GM06990 (cell line): ENCODE measurements at regions not wholly inside any gene's neighbourhood (a gene's known extent, or its start where the extent isn't known, plus 50 kb on each side); places are given as distances from the start of the nearest gene placed in this dataset.

ENCODE experiments used
- DNase-seq: peaks from one replicate; pipeline ENCODE4 v3.0.0-alpha.2; 2011; ENCODE audit not compliant: insufficient read length; ENCODE audit errors: extremely low read depth
- H3K27me3 ChIP-seq: replicated peaks from 2 replicates; pipeline ENCODE4 v1.6.0; 2011; ENCODE audit warnings: low read length; ENCODE audit not compliant: control insufficient read depth, insufficient read depth
- H3K36me3 ChIP-seq: 2 replicates; pipeline ENCODE4 v1.5.1; 2011; ENCODE audit warnings: low read length; ENCODE audit not compliant: control insufficient read depth, insufficient read depth
- H3K4me3 ChIP-seq: replicated peaks from 2 replicates; pipeline ENCODE4 v1.5.1; 2011; ENCODE audit warnings: low read depth, mild to moderate bottlenecking, control low read depth, low read length
- CTCF ChIP-seq: IDR thresholded peaks from 2 replicates; pipeline ENCODE4 v1.5.1; 2011; ENCODE audit warnings: low read length, control low read depth, mild to moderate bottlenecking, inconsistent platforms; ENCODE audit not compliant: insufficient read depth, poor library complexity, severe bottlenecking

GRCh38 chr9:26260238-26260637 lies 582.0 kb upstream of the TUSC1 start:
- H3K4me3 ChIP-seq, result no peak overlapping the region
- no peaks in the 10 kb centered on the region for H3K27me3 ChIP-seq
- TF ChIP-seq CTCF, result no peak
- no peaks in the 10 kb centered on the region for H3K36me3 ChIP-seq
- no peak for DNase-seq

- Histone ChIP-seq H3K4me3 (no peak overlapping the region), H3K36me3 (no peaks in the 10 kb centered on the region), H3K27me3 (no peaks in the 10 kb centered on the region)
- no peak for DNase-seq
- no peak for TF ChIP-seq CTCF
Observed at GRCh38 chr9:26247861-26248260, 569.6 kb upstream of the TUSC1 start.

- TF ChIP-seq CTCF, result no peak
- DNase-seq, result no peak
- no peaks in the 10 kb centered on the region for H3K27me3 ChIP-seq
- H3K36me3 ChIP-seq, result no peaks in the 10 kb centered on the region
- H3K4me3 ChIP-seq, result no peak overlapping the region
Observed at GRCh38 chr9:26244661-26245451, 566.6 kb upstream of the TUSC1 start.

GRCh38 chr9:26243726-26244125 lies 565.5 kb upstream of the TUSC1 start:
- no peak for DNase-seq
- no peaks in the 10 kb centered on the region for H3K27me3 ChIP-seq
- H3K4me3 ChIP-seq, result no peak overlapping the region
- no peaks in the 10 kb centered on the region for H3K36me3 ChIP-seq
- TF ChIP-seq CTCF, result no peak

- no peak for DNase-seq
- no peak overlapping the region for H3K4me3 ChIP-seq
- no peaks in the 10 kb centered on the region for H3K27me3 ChIP-seq
- TF ChIP-seq CTCF, result no peak
- H3K36me3 ChIP-seq, result no peaks in the 10 kb centered on the region
Observed at GRCh38 chr9:26243029-26243697, 564.9 kb upstream of the TUSC1 start.
